GM12874 (cell line): ENCODE measurements at regions not wholly inside any gene's neighbourhood (a gene's known extent, or its start where the extent isn't known, plus 50 kb on each side); places are given as distances from the start of the nearest gene placed in this dataset.

Source experiments
- CTCF ChIP-seq: IDR thresholded peaks from 2 replicates; pipeline ENCODE4 v1.5.1; 2011; ENCODE audit warnings: low read depth, mild to moderate bottlenecking, control low read depth, low read length, moderate library complexity; ENCODE audit not compliant: insufficient read depth

DNA sequence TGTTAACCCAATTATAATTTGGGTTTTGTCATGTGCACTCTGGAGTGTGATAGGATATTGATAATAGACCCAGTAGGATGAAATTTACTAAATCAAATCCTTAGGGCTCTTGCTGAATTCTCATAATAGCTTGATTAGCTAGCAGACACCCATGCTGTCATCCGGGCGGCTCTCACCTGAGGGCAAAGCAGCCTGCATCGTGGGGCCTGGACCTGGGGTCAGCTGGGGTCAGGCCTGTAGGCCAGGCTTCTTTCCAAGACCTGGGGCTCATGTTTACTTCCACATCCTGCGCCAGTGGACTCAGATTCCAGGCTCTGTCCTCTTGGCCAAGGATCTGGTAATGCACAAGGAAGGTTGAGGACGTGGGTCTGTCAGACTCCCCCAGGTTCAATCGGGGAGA lies 486.3 kb downstream of the NPHP4 start:
- TF ChIP-seq CTCF: no peak

DNA sequence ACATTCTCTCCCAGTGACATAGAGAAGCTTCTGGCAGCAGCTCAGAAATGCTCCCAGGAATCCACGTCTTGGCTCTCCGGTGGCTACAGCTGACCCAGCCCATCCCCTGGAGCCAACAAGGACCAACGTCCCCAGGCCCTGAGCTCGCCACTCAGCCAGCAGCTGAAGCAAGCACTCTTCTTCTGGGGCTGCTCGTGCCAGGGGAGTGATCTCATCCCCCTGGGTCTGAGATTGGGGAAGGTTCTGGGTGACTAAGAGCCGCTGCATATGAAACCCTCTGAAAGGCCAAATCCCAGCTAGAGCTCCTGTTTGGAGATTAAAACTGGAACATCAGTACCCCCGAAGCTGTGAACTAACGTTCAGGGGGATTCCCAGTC lies 487.9 kb downstream of the NPHP4 start:
- no peak for TF ChIP-seq CTCF

- TF ChIP-seq CTCF: no peak
These were observed 488.5 kb downstream of the NPHP4 start for GRCh38 chr1:5503556-5504363.

DNA sequence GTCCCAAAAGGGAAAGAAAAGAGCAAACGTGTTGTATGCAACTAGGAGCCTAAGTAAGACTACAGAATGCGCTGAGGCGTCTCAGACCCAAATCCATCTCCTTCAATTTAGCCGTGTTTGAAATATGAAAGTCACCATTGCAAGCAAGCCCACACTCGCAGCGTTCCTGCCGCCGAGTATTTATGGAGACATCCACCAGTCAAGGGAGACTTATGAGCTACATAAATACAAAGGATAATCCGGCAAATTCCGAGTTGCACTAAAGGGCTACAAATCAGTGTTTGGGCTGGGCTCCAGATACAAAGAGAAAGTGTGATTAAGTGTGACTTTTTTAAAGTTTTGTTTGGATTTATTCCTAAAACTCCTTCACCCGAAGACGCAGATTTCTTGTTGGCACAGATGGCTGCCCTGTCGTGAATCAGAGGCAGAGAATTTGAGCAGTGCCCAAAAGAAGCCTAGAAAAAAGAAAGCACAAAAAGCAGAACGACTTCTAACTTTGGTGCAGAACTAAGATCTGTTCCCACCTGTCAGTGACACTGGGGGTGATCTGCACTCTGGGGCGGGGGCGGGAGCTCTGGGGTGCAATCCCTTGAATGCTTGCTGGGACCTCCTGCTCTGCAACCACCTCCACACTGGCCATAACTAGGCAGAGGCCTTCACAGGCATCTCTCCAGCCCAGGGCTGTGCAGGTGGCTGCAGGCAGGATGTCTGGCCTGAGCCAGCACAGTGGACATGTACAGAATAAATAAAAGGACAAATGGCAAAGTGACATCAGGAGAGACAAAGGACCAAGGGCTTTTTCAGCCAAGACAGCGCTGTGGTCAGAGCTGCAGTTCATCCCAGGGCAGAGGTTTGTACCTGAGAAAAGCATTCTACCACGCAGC lies 489.7 kb downstream of the NPHP4 start:
- no peak for TF ChIP-seq CTCF

DNA sequence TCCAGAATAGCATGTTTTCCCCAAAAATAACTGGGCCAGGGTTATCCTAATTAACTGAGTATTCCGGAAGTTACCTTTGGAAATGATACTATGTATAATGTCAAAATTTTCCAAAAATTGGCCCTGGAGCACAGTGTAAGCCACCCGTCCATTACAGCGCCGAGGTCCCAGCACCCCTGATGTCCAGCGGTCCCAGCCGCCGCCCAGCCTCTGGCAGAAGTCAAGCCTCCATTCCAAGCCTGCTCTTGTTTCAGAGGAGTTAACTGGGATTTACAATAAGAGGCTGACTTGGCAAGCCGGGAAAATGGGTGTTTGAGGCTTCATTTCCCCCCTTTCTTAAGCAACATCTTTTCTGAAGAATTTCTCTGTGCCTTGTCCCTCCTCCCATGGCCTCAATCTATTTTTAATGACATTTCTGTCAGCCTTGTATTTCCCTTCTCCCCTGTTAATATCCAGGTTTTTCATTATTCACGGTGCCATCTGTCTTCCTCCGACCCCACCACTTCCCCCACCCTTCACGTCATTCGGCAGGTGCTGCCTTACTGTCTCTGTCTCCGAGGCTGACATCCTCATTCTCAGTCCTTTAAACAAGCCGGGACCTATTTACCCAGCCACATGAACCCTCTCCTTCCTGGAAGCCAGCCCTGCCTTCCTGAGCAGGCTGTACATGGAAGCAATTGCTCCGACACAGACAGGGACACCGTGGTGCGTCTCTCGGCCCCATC lies 490.9 kb downstream of the NPHP4 start:
- TF ChIP-seq CTCF: no peak

- no peak for TF ChIP-seq CTCF
These were observed 491.7 kb downstream of the NPHP4 start for GRCh38 chr1:5500541-5500940.

- TF ChIP-seq CTCF: no peak
These were observed 494.7 kb downstream of the NPHP4 start for GRCh38 chr1:5497503-5497902.
